ENCODE measurements at regions not wholly inside any gene's neighbourhood (a gene's known extent, or its start where the extent isn't known, plus 50 kb on each side); places are given as distances from the start of the nearest gene placed in this dataset.

- DNase-seq (ENCODE audit: low spot score): no peak
- Histone ChIP-seq H3K18ac (ENCODE audit: low read length) (no peak overlapping the region), H3K27ac (replicated peaks; ENCODE audit: low read length) (no peak overlapping the region), H3K36me3 (replicated peaks in 1 of 2; ENCODE audit: control insufficient read depth in 2 of 2, insufficient read depth in 2 of 2, low read length in 2 of 2) (no peaks in the 10 kb centered on the region), H2AFZ (ENCODE audit: low read length) (no peak overlapping the region), H2AK5ac (ENCODE audit: low read depth, low read length) (no peak overlapping the region), H3K79me1 (ENCODE audit: low read depth, low read length) (no peaks in the 10 kb centered on the region), H4K8ac (ENCODE audit: low read depth, low read length) (no peak overlapping the region), H3K14ac (ENCODE audit: low read length) (no peak overlapping the region), H2BK15ac (ENCODE audit: low read length) (no peak overlapping the region), H3K4me1 (ENCODE audit: control insufficient read depth in 2 of 2, insufficient read depth in 1 of 2, low read depth in 1 of 2, low read length in 2 of 2) (peaks cover 0 to 6% of the 10 kb centered on the region in 2 donors), H4K91ac (ENCODE audit: low read depth, low read length, poor library complexity) (no peak overlapping the region), H3K4ac (ENCODE audit: low read length) (no peak overlapping the region), H3K23ac (ENCODE audit: low read depth, low read length, poor library complexity) (no peak overlapping the region), H2BK5ac (ENCODE audit: low read length) (no peak overlapping the region), H3K4me2 (ENCODE audit: insufficient read depth, low read length, poor library complexity, severe bottlenecking) (no peak overlapping the region), H3K4me3 (ENCODE audit: low read length in 2 of 2) (no peak overlapping the region), H3K9me3 (replicated peaks in 1 of 2; ENCODE audit: control insufficient read depth in 2 of 2, insufficient read depth in 1 of 2, low read depth in 1 of 2, low read length in 2 of 2) (no peaks in the 10 kb centered on the region), H2BK12ac (ENCODE audit: low read length) (no peak overlapping the region), H3K27me3 (ENCODE audit: control insufficient read depth in 3 of 3, insufficient read depth in 3 of 3, low read depth in 1 of 3, low read length in 3 of 3) (no peaks in the 10 kb centered on the region), H2BK120ac (ENCODE audit: low read depth, low read length) (no peak overlapping the region), H3K9ac (ENCODE audit: low read depth, low read length, poor library complexity) (no peak overlapping the region)
- no CpG with 5 or more reads among the region's 2 CpGs for WGBS, 2 donors (ENCODE audit: extremely low coverage in 2 of 2, insufficient read length in 2 of 2, insufficient replicate concordance in 1 of 2)
These were observed 235.6 kb upstream of the TENM4 start for GRCh38 chr11:79676396-79676795.

GRCh38 chr11:79675081-79675480 lies 234.3 kb upstream of the TENM4 start:
- Histone ChIP-seq H2AFZ (ENCODE audit: low read length) (no peak overlapping the region), H3K9ac (ENCODE audit: low read depth, low read length, poor library complexity) (no peak overlapping the region), H3K4me1 (ENCODE audit: control insufficient read depth in 2 of 2, insufficient read depth in 1 of 2, low read depth in 1 of 2, low read length in 2 of 2) (peaks cover 0 to 6% of the 10 kb centered on the region in 2 donors), H3K27me3 (ENCODE audit: control insufficient read depth in 3 of 3, insufficient read depth in 3 of 3, low read depth in 1 of 3, low read length in 3 of 3) (no peaks in the 10 kb centered on the region), H3K23ac (ENCODE audit: low read depth, low read length, poor library complexity) (no peak overlapping the region), H2AK5ac (ENCODE audit: low read depth, low read length) (no peak overlapping the region), H3K9me3 (replicated peaks in 1 of 2; ENCODE audit: control insufficient read depth in 2 of 2, insufficient read depth in 1 of 2, low read depth in 1 of 2, low read length in 2 of 2) (no peaks in the 10 kb centered on the region), H3K4ac (ENCODE audit: low read length) (no peak overlapping the region), H3K14ac (ENCODE audit: low read length) (no peak overlapping the region), H3K79me1 (ENCODE audit: low read depth, low read length) (no peaks in the 10 kb centered on the region), H4K8ac (ENCODE audit: low read depth, low read length) (no peak overlapping the region), H2BK5ac (ENCODE audit: low read length) (no peak overlapping the region), H3K18ac (ENCODE audit: low read length) (no peak overlapping the region), H3K27ac (replicated peaks; ENCODE audit: low read length) (no peak overlapping the region), H2BK15ac (ENCODE audit: low read length) (no peak overlapping the region), H2BK120ac (ENCODE audit: low read depth, low read length) (no peak overlapping the region), H2BK12ac (ENCODE audit: low read length) (no peak overlapping the region), H3K4me3 (ENCODE audit: low read length in 2 of 2) (no peak overlapping the region), H3K36me3 (replicated peaks in 1 of 2; ENCODE audit: control insufficient read depth in 2 of 2, insufficient read depth in 2 of 2, low read length in 2 of 2) (no peaks in the 10 kb centered on the region), H3K4me2 (ENCODE audit: insufficient read depth, low read length, poor library complexity, severe bottlenecking) (no peak overlapping the region), H4K91ac (ENCODE audit: low read depth, low read length, poor library complexity) (no peak overlapping the region)
- WGBS, 2 donors (ENCODE audit: extremely low coverage in 2 of 2, insufficient read length in 2 of 2, insufficient replicate concordance in 1 of 2): no CpG with 5 or more reads among the region's 2 CpGs
- DNase-seq (ENCODE audit: low spot score): no peak

GRCh38 chr11:79672786-79673185 lies 232.0 kb upstream of the TENM4 start:
- Histone ChIP-seq H2BK120ac (ENCODE audit: low read depth, low read length) (no peak overlapping the region), H3K79me1 (ENCODE audit: low read depth, low read length) (no peaks in the 10 kb centered on the region), H4K91ac (ENCODE audit: low read depth, low read length, poor library complexity) (no peak overlapping the region), H3K36me3 (replicated peaks in 1 of 2; ENCODE audit: control insufficient read depth in 2 of 2, insufficient read depth in 2 of 2, low read length in 2 of 2) (no peaks in the 10 kb centered on the region), H2AFZ (ENCODE audit: low read length) (no peak overlapping the region), H3K4me3 (ENCODE audit: low read length in 2 of 2) (no peak overlapping the region), H4K8ac (ENCODE audit: low read depth, low read length) (no peak overlapping the region), H3K14ac (ENCODE audit: low read length) (no peak overlapping the region), H3K27me3 (ENCODE audit: control insufficient read depth in 3 of 3, insufficient read depth in 3 of 3, low read depth in 1 of 3, low read length in 3 of 3) (no peaks in the 10 kb centered on the region), H2BK15ac (ENCODE audit: low read length) (no peak overlapping the region), H3K4me1 (ENCODE audit: control insufficient read depth in 2 of 2, insufficient read depth in 1 of 2, low read depth in 1 of 2, low read length in 2 of 2) (peaks cover 0 to 6% of the 10 kb centered on the region in 2 donors), H3K27ac (replicated peaks; ENCODE audit: low read length) (no peak overlapping the region), H2AK5ac (ENCODE audit: low read depth, low read length) (no peak overlapping the region), H3K9me3 (replicated peaks in 1 of 2; ENCODE audit: control insufficient read depth in 2 of 2, insufficient read depth in 1 of 2, low read depth in 1 of 2, low read length in 2 of 2) (no peaks in the 10 kb centered on the region), H3K9ac (ENCODE audit: low read depth, low read length, poor library complexity) (no peak overlapping the region), H3K4ac (ENCODE audit: low read length) (no peak overlapping the region), H3K4me2 (ENCODE audit: insufficient read depth, low read length, poor library complexity, severe bottlenecking) (no peak overlapping the region), H3K23ac (ENCODE audit: low read depth, low read length, poor library complexity) (no peak overlapping the region), H2BK12ac (ENCODE audit: low read length) (no peak overlapping the region), H2BK5ac (ENCODE audit: low read length) (no peak overlapping the region), H3K18ac (ENCODE audit: low read length) (no peak overlapping the region)
- no CpG with 5 or more reads among the region's 1 CpG for WGBS, 2 donors (ENCODE audit: extremely low coverage in 2 of 2, insufficient read length in 2 of 2, insufficient replicate concordance in 1 of 2)
- DNase-seq (ENCODE audit: low spot score): no peak

GRCh38 chr11:79671401-79671800 lies 230.6 kb upstream of the TENM4 start:
- Histone ChIP-seq H3K4me1 (ENCODE audit: control insufficient read depth in 2 of 2, insufficient read depth in 1 of 2, low read depth in 1 of 2, low read length in 2 of 2) (peaks cover 0 to 10% of the 10 kb centered on the region in 2 donors), H4K8ac (ENCODE audit: low read depth, low read length) (no peak overlapping the region), H3K9ac (ENCODE audit: low read depth, low read length, poor library complexity) (no peak overlapping the region), H2AFZ (ENCODE audit: low read length) (no peak overlapping the region), H3K14ac (ENCODE audit: low read length) (no peak overlapping the region), H3K4me2 (ENCODE audit: insufficient read depth, low read length, poor library complexity, severe bottlenecking) (no peak overlapping the region), H3K27ac (replicated peaks; ENCODE audit: low read length) (no peak overlapping the region), H3K23ac (ENCODE audit: low read depth, low read length, poor library complexity) (no peak overlapping the region), H2BK120ac (ENCODE audit: low read depth, low read length) (no peak overlapping the region), H3K27me3 (ENCODE audit: control insufficient read depth in 3 of 3, insufficient read depth in 3 of 3, low read depth in 1 of 3, low read length in 3 of 3) (no peaks in the 10 kb centered on the region), H3K18ac (ENCODE audit: low read length) (no peak overlapping the region), H3K79me1 (ENCODE audit: low read depth, low read length) (no peaks in the 10 kb centered on the region), H3K4ac (ENCODE audit: low read length) (no peak overlapping the region), H2AK5ac (ENCODE audit: low read depth, low read length) (no peak overlapping the region), H4K91ac (ENCODE audit: low read depth, low read length, poor library complexity) (no peak overlapping the region), H2BK12ac (ENCODE audit: low read length) (no peak overlapping the region), H2BK15ac (ENCODE audit: low read length) (no peak overlapping the region), H2BK5ac (ENCODE audit: low read length) (no peak overlapping the region), H3K9me3 (replicated peaks in 1 of 2; ENCODE audit: control insufficient read depth in 2 of 2, insufficient read depth in 1 of 2, low read depth in 1 of 2, low read length in 2 of 2) (no peaks in the 10 kb centered on the region), H3K36me3 (replicated peaks in 1 of 2; ENCODE audit: control insufficient read depth in 2 of 2, insufficient read depth in 2 of 2, low read length in 2 of 2) (no peaks in the 10 kb centered on the region), H3K4me3 (ENCODE audit: low read length in 2 of 2) (no peak overlapping the region)
- DNase-seq (ENCODE audit: low spot score): no peak
- WGBS, 2 donors (ENCODE audit: extremely low coverage in 2 of 2, insufficient read length in 2 of 2, insufficient replicate concordance in 1 of 2): no CpG with 5 or more reads among the region's 3 CpGs
